Naive thymus-derived CD8-positive, alpha-beta T cell (primary cell): ENCODE measurements at regions not wholly inside any gene's neighbourhood (a gene's known extent, or its start where the extent isn't known, plus 50 kb on each side); places are given as distances from the start of the nearest gene placed in this dataset.

Experiments used
- ATAC-seq, 2 donors: fragments of 150-1000 bp; cut with Tn5 transposase in 1 of 2; sonication (Bioruptor Pico), chemical (Tn5 transposase) in 1 of 2; 1 replicate in 1 of 2; 2 replicates in 1 of 2; pipeline ENCODE4 v1.10.0; 2021; ENCODE audit warnings: mild to moderate bottlenecking in 2 of 2, moderate library complexity in 2 of 2
- POLR2A ChIA-PET: fragments of 350-600 bp; sonication (Branson Sonifier 250); formaldehyde crosslinking; loops from one replicate; lab custom pipeline; 2021; ENCODE audit warnings: antibody characterized with exemption; lab: Charles Lee
- DNase-seq, 10 donors: peaks; one replicate each; pipeline versions ENCODE4 v3.0.0 to v3.0.0-alpha.2; 2020 to 2022
- H3K27ac Mint-ChIP-seq, 10 donors: one replicate each; pipeline ENCODE4 v1.8.0; 2020 to 2022; ENCODE audit warnings: mild to moderate bottlenecking in 10 of 10, mixed read lengths in 10 of 10, moderate library complexity in 4 of 10, inconsistent platforms in 1 of 10
- H3K27me3 Mint-ChIP-seq, 5 donors: one replicate each; pipeline ENCODE4 v1.8.0; 2021 to 2022; ENCODE audit warnings: mixed read lengths in 5 of 5
- H3K36me3 Mint-ChIP-seq, 3 donors: one replicate each; pipeline ENCODE4 v1.8.0; 2020 to 2022; ENCODE audit warnings: mixed read lengths in 3 of 3, mild to moderate bottlenecking in 2 of 3, inconsistent platforms in 1 of 3
- H3K4me1 Mint-ChIP-seq, 4 donors: one replicate each; pipeline ENCODE4 v1.8.0; 2021 to 2022; ENCODE audit warnings: mixed read lengths in 4 of 4
- H3K4me3 Mint-ChIP-seq, 10 donors: one replicate each; pipeline ENCODE4 v1.8.0; 2020 to 2022; ENCODE audit warnings: mild to moderate bottlenecking in 10 of 10, mixed read lengths in 10 of 10, moderate library complexity in 6 of 10, inconsistent platforms in 1 of 10
- H3K9me3 Mint-ChIP-seq, 9 donors: one replicate each; pipeline ENCODE4 v1.8.0; 2020 to 2022; ENCODE audit warnings: mixed read lengths in 9 of 9, mild to moderate bottlenecking in 3 of 9, inconsistent platforms in 1 of 9, moderate library complexity in 1 of 9

- Mint-ChIP-seq H3K27me3 (peaks cover 0 to 10% (median 1%) of the 10 kb centered on the region in 5 donors), H3K36me3 (peaks cover 0 to 1% (median 0%) of the 10 kb centered on the region in 3 donors), H3K9me3 (no peaks in the 10 kb centered on the region), H3K4me1 (peaks cover 21 to 92% (median 35%) of the 10 kb centered on the region in 4 donors), H3K4me3 (no peak overlapping the region), H3K27ac (peak overlapping the region in 2 of 10 donors; percentile 70 to 72)
- POLR2A ChIA-PET, result no interaction called here
- no peak for DNase-seq
- ATAC-seq, result no peak
Observed at GRCh38 chr3:46095307-46095706, 68.0 kb upstream of the XCR1 start.

DNA sequence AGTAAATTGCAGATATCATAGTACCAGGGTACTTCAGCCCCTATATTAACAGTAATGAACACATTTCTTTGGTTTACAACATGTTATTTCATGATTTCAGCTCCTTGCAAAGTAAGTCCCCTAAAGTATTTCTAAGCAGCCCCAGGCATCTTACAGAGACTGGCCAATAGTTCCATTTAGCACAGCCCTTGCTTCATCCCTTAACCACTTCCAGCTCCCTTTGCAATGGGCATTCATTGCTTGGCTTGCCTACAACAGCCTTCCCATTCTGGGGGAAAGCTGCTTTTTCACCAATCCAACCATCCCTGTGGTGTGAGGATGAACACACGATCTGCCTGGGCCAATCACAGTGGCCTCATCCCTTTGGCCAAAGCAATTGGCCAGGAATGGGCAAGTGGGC lies 67.2 kb upstream of the XCR1 start:
- peaks cover 0 to 1% (median 0%) of the 10 kb centered on the region in 3 donors for H3K36me3 Mint-ChIP-seq
- no peaks in the 10 kb centered on the region for H3K9me3 Mint-ChIP-seq
- no peak overlapping the region for H3K27ac Mint-ChIP-seq
- peaks cover 0 to 10% (median 1%) of the 10 kb centered on the region in 5 donors for H3K27me3 Mint-ChIP-seq
- no peak for DNase-seq
- POLR2A ChIA-PET, result no interaction called here
- peaks cover 19 to 94% (median 32%) of the 10 kb centered on the region in 4 donors for H3K4me1 Mint-ChIP-seq
- no peak overlapping the region for H3K4me3 Mint-ChIP-seq
- ATAC-seq, result no peak

GRCh38 chr3:46093966-46094365 lies 66.7 kb upstream of the XCR1 start:
- Mint-ChIP-seq H3K4me3 (no peak overlapping the region), H3K36me3 (peaks cover 0 to 1% (median 0%) of the 10 kb centered on the region in 3 donors), H3K9me3 (no peaks in the 10 kb centered on the region), H3K4me1 (peaks cover 15 to 94% (median 26%) of the 10 kb centered on the region in 4 donors), H3K27me3 (peaks cover 0 to 10% (median 1%) of the 10 kb centered on the region in 5 donors), H3K27ac (peak overlapping the region in 1 of 10 donors; percentile 31)
- ATAC-seq, result no peak
- POLR2A ChIA-PET, result no interaction called here
- DNase-seq, result no peak

DNA sequence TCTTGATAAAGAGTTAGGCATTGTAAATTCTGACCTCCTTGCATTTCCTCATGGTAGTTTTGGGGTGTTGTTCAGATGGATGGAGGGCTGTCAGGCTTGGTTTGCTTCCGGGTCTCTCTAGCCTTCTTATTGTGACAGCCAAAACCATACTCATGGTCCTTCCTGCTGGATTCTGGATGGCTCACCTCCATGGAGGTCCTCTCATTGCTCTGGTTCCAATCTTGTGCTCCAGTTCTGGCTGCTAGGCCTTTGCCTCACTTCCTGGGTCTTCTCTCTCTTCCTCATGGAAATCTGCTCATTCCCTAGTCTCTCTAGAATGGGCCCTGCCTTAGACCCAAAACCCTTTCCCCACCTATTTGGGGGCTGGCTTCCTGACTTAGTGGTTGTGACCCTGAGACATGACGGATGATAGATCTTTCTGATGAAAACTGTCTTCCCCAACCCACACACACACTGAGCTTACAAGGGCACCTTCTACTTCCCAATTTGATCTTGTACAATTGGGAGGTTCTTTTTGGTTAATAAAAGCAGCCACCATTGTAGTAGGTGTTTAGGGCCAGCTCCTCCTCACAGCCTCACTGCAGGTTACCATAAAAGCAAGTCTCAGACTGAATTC lies 66.2 kb upstream of the XCR1 start:
- peak overlapping the region in 4 of 10 donors; percentile 6 to 60 (median 30) for H3K27ac Mint-ChIP-seq

GRCh38 chr3:46092702-46093080 lies 65.4 kb upstream of the XCR1 start:
- H3K9me3 Mint-ChIP-seq, result no peaks in the 10 kb centered on the region
- H3K36me3 Mint-ChIP-seq, result peaks cover 0 to 1% (median 0%) of the 10 kb centered on the region in 3 donors
- H3K4me1 Mint-ChIP-seq, result peaks cover 5 to 85% (median 14%) of the 10 kb centered on the region in 4 donors
- ATAC-seq, result no peak
- POLR2A ChIA-PET, result no interaction called here
- peaks cover 0 to 10% (median 1%) of the 10 kb centered on the region in 5 donors for H3K27me3 Mint-ChIP-seq
- no peak for DNase-seq
- no peak overlapping the region for H3K27ac Mint-ChIP-seq
- H3K4me3 Mint-ChIP-seq, result no peak overlapping the region

More for the DNA sequence above, 66.2 kb upstream of the XCR1 start:
- ATAC-seq (no peak), DNase-seq (no peak)
- POLR2A ChIA-PET, result no interaction called here
- Mint-ChIP-seq H3K4me1 (peaks cover 12 to 90% (median 21%) of the 10 kb centered on the region in 4 donors), H3K36me3 (peaks cover 0 to 1% (median 0%) of the 10 kb centered on the region in 3 donors), H3K9me3 (no peaks in the 10 kb centered on the region), H3K27me3 (peaks cover 0 to 10% (median 1%) of the 10 kb centered on the region in 5 donors), H3K4me3 (no peak overlapping the region)

DNA sequence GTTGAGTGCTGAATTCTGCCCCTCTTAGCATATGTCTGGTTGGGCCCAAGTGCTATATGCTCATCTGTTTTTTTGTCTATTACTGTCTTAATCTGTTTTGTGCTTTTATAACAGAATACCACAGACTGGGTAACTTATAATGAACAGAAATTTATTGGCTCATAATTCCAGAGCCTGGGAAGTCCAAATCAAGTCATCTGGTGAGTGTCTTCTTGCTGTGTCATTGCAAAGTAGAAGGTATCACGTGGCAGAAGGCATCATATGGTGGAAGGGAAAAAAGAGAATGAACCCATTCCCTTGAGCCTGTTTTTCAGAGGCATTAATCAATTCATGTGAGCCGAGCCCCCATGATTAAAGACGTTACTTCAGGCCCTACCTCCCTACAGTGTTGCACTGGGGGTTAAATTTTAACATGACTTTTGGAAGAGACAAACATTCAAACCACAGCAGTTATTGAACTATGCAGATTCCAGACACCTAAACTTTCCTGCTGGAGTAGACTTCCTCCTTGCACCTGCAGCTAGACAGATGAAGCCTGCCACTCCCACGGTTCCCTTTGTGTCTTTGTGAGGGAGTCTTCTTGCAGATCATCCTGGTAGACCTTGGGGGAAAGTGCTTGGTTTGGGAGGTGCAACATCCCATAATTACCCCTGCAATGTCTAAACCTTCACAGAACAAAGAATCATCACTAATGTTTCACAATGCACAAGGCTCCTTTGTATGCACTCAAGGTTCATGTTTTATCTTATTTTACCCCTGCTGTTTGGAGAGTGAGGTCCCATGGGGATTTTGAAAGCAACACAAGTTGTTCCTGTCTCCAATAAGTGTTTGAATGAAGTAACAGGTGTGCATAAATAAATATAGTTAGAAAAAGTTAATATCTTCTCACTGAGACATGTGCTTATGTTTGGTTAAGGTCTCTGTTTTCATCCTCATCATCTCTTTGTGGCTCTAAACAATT lies 64.7 kb upstream of the XCR1 start:
- peaks cover 0 to 10% (median 2%) of the 10 kb centered on the region in 5 donors for H3K27me3 Mint-ChIP-seq
- H3K4me1 Mint-ChIP-seq, result peaks cover 5 to 78% (median 7%) of the 10 kb centered on the region in 4 donors
- H3K9me3 Mint-ChIP-seq, result no peaks in the 10 kb centered on the region
- ATAC-seq (no peak), DNase-seq (no peak)
- H3K4me3 Mint-ChIP-seq, result no peak overlapping the region
- peaks cover 0 to 1% (median 0%) of the 10 kb centered on the region in 3 donors for H3K36me3 Mint-ChIP-seq
- no peak overlapping the region for H3K27ac Mint-ChIP-seq
- POLR2A ChIA-PET, result no interaction called here

DNA sequence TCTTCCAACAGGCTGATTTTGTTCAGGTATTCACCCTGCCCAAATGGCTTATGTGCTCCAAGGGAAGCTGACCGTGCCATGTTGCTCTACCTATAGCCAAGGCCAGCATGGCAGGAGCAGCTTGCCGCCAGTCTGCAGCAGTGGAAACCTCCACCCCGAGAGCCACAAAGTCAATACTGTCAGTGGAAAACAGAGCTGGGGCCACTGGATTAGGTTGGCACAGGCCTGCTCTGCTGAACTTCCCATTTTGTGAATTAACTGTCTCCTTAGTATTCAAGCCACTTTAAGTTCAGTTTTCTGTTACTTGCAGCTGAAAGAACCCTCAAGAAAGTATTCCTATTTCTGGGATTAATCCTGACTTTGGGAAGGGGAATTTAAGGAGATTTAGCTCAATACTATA lies 63.8 kb upstream of the XCR1 start:
- H3K27me3 Mint-ChIP-seq, result peaks cover 0 to 10% (median 4%) of the 10 kb centered on the region in 5 donors
- no peak for DNase-seq
- H3K4me1 Mint-ChIP-seq, result peaks cover 0 to 68% (median 5%) of the 10 kb centered on the region in 4 donors
- ATAC-seq, result no peak
- POLR2A ChIA-PET, result interaction anchor here (0.5 to 0.6 kb wide), 2 partner anchors 67 to 342 kb away, joined by 4 read pairs; no protein-coding TSS in a partner anchor
- H3K27ac Mint-ChIP-seq, result no peak overlapping the region
- no peaks in the 10 kb centered on the region for H3K9me3 Mint-ChIP-seq
- peaks cover 0 to 1% (median 0%) of the 10 kb centered on the region in 3 donors for H3K36me3 Mint-ChIP-seq
- H3K4me3 Mint-ChIP-seq, result no peak overlapping the region

GRCh38 chr3:46090161-46090591 lies 62.9 kb upstream of the XCR1 start:
- no peak for ATAC-seq
- peaks cover 0 to 10% (median 4%) of the 10 kb centered on the region in 5 donors for H3K27me3 Mint-ChIP-seq
- DNase-seq, result no peak
- peak overlapping the region in 3 of 10 donors; percentile 3 to 58 (median 17) for H3K27ac Mint-ChIP-seq
- POLR2A ChIA-PET, result no interaction called here
- no peak overlapping the region for H3K4me3 Mint-ChIP-seq
- peaks cover 5 to 59% (median 9%) of the 10 kb centered on the region in 4 donors for H3K4me1 Mint-ChIP-seq
- H3K36me3 Mint-ChIP-seq, result peaks cover 0 to 1% (median 0%) of the 10 kb centered on the region in 3 donors
- H3K9me3 Mint-ChIP-seq, result no peaks in the 10 kb centered on the region

DNA sequence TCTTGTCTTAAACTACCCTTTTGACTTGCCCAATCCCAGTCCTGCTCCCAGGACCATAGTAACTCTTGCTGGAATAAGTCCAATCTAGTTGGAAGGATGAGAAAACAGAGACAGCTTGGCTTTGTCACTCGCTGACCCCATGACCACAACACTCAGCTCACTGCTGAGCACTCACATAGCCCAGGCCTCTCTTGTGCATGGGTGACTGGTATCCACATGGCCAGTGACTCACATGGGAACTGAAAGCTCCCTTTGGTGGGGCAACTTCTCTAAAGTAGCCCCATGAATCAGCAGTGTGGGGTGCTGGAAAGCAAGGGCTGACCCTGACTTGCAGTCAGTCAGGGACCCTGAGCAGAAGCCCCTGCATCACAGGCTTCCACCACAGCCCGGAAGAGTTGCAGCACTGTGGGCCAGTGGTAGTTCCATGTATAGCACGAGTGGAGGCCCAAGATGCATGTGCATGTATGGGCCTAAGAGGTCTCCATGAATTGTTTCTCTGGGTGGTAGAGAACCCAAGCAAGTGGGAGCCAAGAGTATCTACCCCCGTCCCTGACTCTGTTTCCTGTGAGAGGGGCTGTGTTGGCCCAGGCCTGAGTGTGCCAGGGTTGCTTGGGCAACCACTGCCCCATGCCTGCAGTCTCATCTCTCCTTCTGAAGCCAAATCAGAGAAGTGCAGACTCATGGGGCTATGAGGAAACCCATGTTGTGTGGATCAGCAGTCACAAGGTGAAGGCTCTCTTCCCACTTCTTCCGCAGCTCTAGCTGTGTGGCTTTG lies 62.1 kb upstream of the XCR1 start:
- POLR2A ChIA-PET, result no interaction called here
- no peaks in the 10 kb centered on the region for H3K9me3 Mint-ChIP-seq
- ATAC-seq, result peak in 1 of 2 donors; percentile 44
- no peak for DNase-seq
- H3K4me1 Mint-ChIP-seq, result peaks cover 6 to 53% (median 10%) of the 10 kb centered on the region in 4 donors
- H3K27ac Mint-ChIP-seq, result peak overlapping the region in 2 of 10 donors; percentile 54 to 58
- H3K4me3 Mint-ChIP-seq, result no peak overlapping the region
- no peaks in the 10 kb centered on the region for H3K36me3 Mint-ChIP-seq
- H3K27me3 Mint-ChIP-seq, result peaks cover 0 to 10% (median 4%) of the 10 kb centered on the region in 5 donors

- no peak for DNase-seq
- POLR2A ChIA-PET, result no interaction called here
- no peak for ATAC-seq
Observed at GRCh38 chr3:46087871-46088270, 60.6 kb upstream of the XCR1 start.

GRCh38 chr3:46086986-46087385 lies 59.7 kb upstream of the XCR1 start:
- DNase-seq (no peak), ATAC-seq (no peak)
- peaks cover 0 to 3% (median 0%) of the 10 kb centered on the region in 5 donors for H3K27me3 Mint-ChIP-seq
- POLR2A ChIA-PET, result no interaction called here
- no peaks in the 10 kb centered on the region for H3K36me3 Mint-ChIP-seq
- peaks cover 6 to 30% (median 6%) of the 10 kb centered on the region in 4 donors for H3K4me1 Mint-ChIP-seq
- H3K27ac Mint-ChIP-seq, result no peak overlapping the region
- H3K9me3 Mint-ChIP-seq, result no peaks in the 10 kb centered on the region
- H3K4me3 Mint-ChIP-seq, result no peak overlapping the region

More at GRCh38 chr3:46087871-46088270, 60.6 kb upstream of the XCR1 start:
- Mint-ChIP-seq H3K4me3 (no peak overlapping the region), H3K9me3 (no peaks in the 10 kb centered on the region), H3K36me3 (no peaks in the 10 kb centered on the region), H3K27me3 (peaks cover 0 to 3% (median 0%) of the 10 kb centered on the region in 5 donors), H3K27ac (peak overlapping the region in 1 of 10 donors; percentile 20), H3K4me1 (peaks cover 6 to 39% (median 6%) of the 10 kb centered on the region in 4 donors)

- H3K4me1 Mint-ChIP-seq, result peaks cover 4 to 22% (median 6%) of the 10 kb centered on the region in 4 donors
- peaks cover 0 to 3% (median 1%) of the 10 kb centered on the region in 5 donors for H3K27me3 Mint-ChIP-seq
- no peaks in the 10 kb centered on the region for H3K9me3 Mint-ChIP-seq
- H3K36me3 Mint-ChIP-seq, result no peaks in the 10 kb centered on the region
- ATAC-seq, result no peak
- no peak overlapping the region for H3K4me3 Mint-ChIP-seq
- POLR2A ChIA-PET, result no interaction called here
- no peak for DNase-seq
- H3K27ac Mint-ChIP-seq, result no peak overlapping the region
Observed at GRCh38 chr3:46086083-46086437, 58.8 kb upstream of the XCR1 start.
